Fibroblast of lung (primary cell): ENCODE measurements at regions not wholly inside any gene's neighbourhood (a gene's known extent, or its start where the extent isn't known, plus 50 kb on each side); places are given as distances from the start of the nearest gene placed in this dataset.
"Not testable (repeated sequence)": the region's sequence is repeated elsewhere in the genome, so short reads cannot be mapped to it uniquely, and the experiment has no call there.

Experiments
- DNase-seq, 2 donors: peaks; one replicate each; pipeline versions ENCODE4 v3.0.0 to v3.0.0-alpha.2; 2010; ENCODE audit warnings: low read depth in 2 of 2
- H2AFZ ChIP-seq: 2 replicates; pipeline ENCODE4 v1.5.1; 2012; ENCODE audit warnings: low read length, control low read depth, inconsistent platforms
- H3K27ac ChIP-seq: 2 replicates; pipeline ENCODE4 v1.5.1; 2011; ENCODE audit warnings: low read length, control low read depth; ENCODE audit not compliant: insufficient read depth
- H3K27me3 ChIP-seq: 2 replicates; pipeline ENCODE4 v1.5.1; 2011; ENCODE audit warnings: mild to moderate bottlenecking, low read length; ENCODE audit not compliant: control insufficient read depth, insufficient read depth
- H3K36me3 ChIP-seq: 2 replicates; pipeline ENCODE4 v1.5.1; 2011; ENCODE audit warnings: low read length; ENCODE audit not compliant: control insufficient read depth, insufficient read depth
- H3K4me1 ChIP-seq: 2 replicates; pipeline ENCODE4 v1.5.1; 2011; ENCODE audit warnings: low read length; ENCODE audit not compliant: control insufficient read depth, insufficient read depth; ENCODE audit errors: extremely low read depth
- H3K4me2 ChIP-seq: 2 replicates; pipeline ENCODE4 v1.5.1; 2011; ENCODE audit warnings: low read length, control low read depth; ENCODE audit not compliant: insufficient read depth; ENCODE audit errors: extremely low read depth
- H3K4me3 ChIP-seq, 4 experiments: fragments of 200-600 bp in 1 of 4; sonication (generic) in 1 of 4; replicated peaks in 1 of 4; 2 replicates each; pipeline ENCODE4 v1.5.1; 2011 to 2016; ENCODE audit warnings: low read length in 4 of 4, low read depth in 3 of 4, mild to moderate bottlenecking in 3 of 4, control low read depth in 2 of 4, inconsistent platforms in 1 of 4, mixed read lengths in 1 of 4; ENCODE audit not compliant: insufficient read depth in 1 of 4; ENCODE audit errors: control extremely low read depth in 1 of 4
- H3K79me2 ChIP-seq: 2 replicates; pipeline ENCODE4 v1.5.1; 2012; ENCODE audit warnings: mild to moderate bottlenecking, low read length, inconsistent platforms; ENCODE audit not compliant: control insufficient read depth, insufficient read depth
- H3K9ac ChIP-seq: 2 replicates; pipeline ENCODE4 v1.5.1; 2011; ENCODE audit warnings: mild to moderate bottlenecking, low read length, control low read depth; ENCODE audit not compliant: insufficient read depth
- H3K9me3 ChIP-seq: 2 replicates; pipeline ENCODE4 v1.5.1; 2012; ENCODE audit warnings: low read depth, low read length; ENCODE audit not compliant: control insufficient read depth, insufficient read depth
- H4K20me1 ChIP-seq: 2 replicates; pipeline ENCODE4 v1.5.1; 2011; ENCODE audit warnings: low read length; ENCODE audit not compliant: control insufficient read depth, insufficient read depth; ENCODE audit errors: extremely low read depth
- CTCF ChIP-seq, 2 donors: IDR thresholded peaks in 1 of 2; conservative IDR thresholded peaks in 1 of 2; 1 replicate in 1 of 2; 2 replicates in 1 of 2; pipeline ENCODE4 v1.5.1; 2011 to 2012; ENCODE audit warnings: low read length in 2 of 2, control low read depth in 1 of 2, inconsistent platforms in 1 of 2, low read depth in 1 of 2, mild to moderate bottlenecking in 1 of 2
- EZH2 ChIP-seq: IDR thresholded peaks from 2 replicates; pipeline ENCODE4 v1.5.1; 2012; ENCODE audit warnings: low read length, control low read depth, mild to moderate bottlenecking; ENCODE audit errors: missing control alignments

GRCh38 chr7:153951316-153951715 is 100.9 kb upstream of the DPP6 start:
- H3K4me3 ChIP-seq: no peak overlapping the region
- no peaks in the 10 kb centered on the region for H3K4me1 ChIP-seq
- no peak for TF ChIP-seq EZH2
- TF ChIP-seq CTCF (conservative IDR thresholded peaks at IDR 0.05 in 1 of 2, IDR thresholded peaks at IDR 0.05 in 1 of 2; ENCODE audit: low read depth in 1 of 2, low read length in 2 of 2): no peak
- no peak overlapping the region for H2AFZ ChIP-seq
- H3K79me2 ChIP-seq: no peaks in the 10 kb centered on the region
- H3K27me3 ChIP-seq: no peaks in the 10 kb centered on the region
- DNase-seq: no peak
- H3K9me3 ChIP-seq: no peaks in the 10 kb centered on the region
- no peaks in the 10 kb centered on the region for H4K20me1 ChIP-seq
- H3K27ac ChIP-seq: no peak overlapping the region
- H3K4me2 ChIP-seq: no peak overlapping the region
- no peak overlapping the region for H3K9ac ChIP-seq
- H3K36me3 ChIP-seq: no peaks in the 10 kb centered on the region

- no peak for DNase-seq
- Histone ChIP-seq H3K4me2 (no peak overlapping the region), H3K4me3 (no peak overlapping the region), H3K79me2 (no peaks in the 10 kb centered on the region), H3K4me1 (no peaks in the 10 kb centered on the region), H3K27ac (no peak overlapping the region), H3K27me3 (no peaks in the 10 kb centered on the region), H3K36me3 (no peaks in the 10 kb centered on the region), H3K9me3 (no peaks in the 10 kb centered on the region), H4K20me1 (no peaks in the 10 kb centered on the region), H2AFZ (no peak overlapping the region), H3K9ac (no peak overlapping the region)
- TF ChIP-seq CTCF (conservative IDR thresholded peaks at IDR 0.05 in 1 of 2, IDR thresholded peaks at IDR 0.05 in 1 of 2; ENCODE audit: low read depth in 1 of 2, low read length in 2 of 2) (no peak), EZH2 (no peak)
Measured at GRCh38 chr7:153954477-153954876, 97.7 kb upstream of the DPP6 start.

GRCh38 chr7:153957677-153958076 is 94.5 kb upstream of the DPP6 start:
- not testable (repeated sequence) for H3K27ac ChIP-seq, H3K36me3 ChIP-seq, H3K4me1 ChIP-seq, H3K4me3 ChIP-seq, H3K9ac ChIP-seq, H3K9me3 ChIP-seq, DNase-seq, H2AFZ ChIP-seq, H4K20me1 ChIP-seq, H3K79me2 ChIP-seq, H3K27me3 ChIP-seq, H3K4me2 ChIP-seq

GRCh38 chr7:153958381-153958780 is 93.8 kb upstream of the DPP6 start:
- not testable (repeated sequence) for H3K4me1 ChIP-seq, H3K9ac ChIP-seq, DNase-seq, H3K27ac ChIP-seq, H3K4me3 ChIP-seq, H3K4me2 ChIP-seq, H3K79me2 ChIP-seq, H3K27me3 ChIP-seq, H4K20me1 ChIP-seq, H2AFZ ChIP-seq, H3K9me3 ChIP-seq, H3K36me3 ChIP-seq

- not testable (repeated sequence) for H3K27me3 ChIP-seq
Measured at GRCh38 chr7:153958789-153959188, 93.4 kb upstream of the DPP6 start.

More at GRCh38 chr7:153958789-153959188, 93.4 kb upstream of the DPP6 start:
- H3K4me2 ChIP-seq, H3K36me3 ChIP-seq, H3K4me1 ChIP-seq, H4K20me1 ChIP-seq, H3K27ac ChIP-seq, H3K9ac ChIP-seq, DNase-seq, H3K4me3 ChIP-seq, H3K79me2 ChIP-seq, H2AFZ ChIP-seq, H3K9me3 ChIP-seq: not testable (repeated sequence)
